Breast epithelium (tissue), 4 donors: ENCODE measurements at regions not wholly inside any gene's neighbourhood (a gene's known extent, or its start where the extent isn't known, plus 50 kb on each side); places are given as distances from the start of the nearest gene placed in this dataset.

ENCODE experiments used
- DNase-seq, 2 donors: peaks; one replicate each; pipeline ENCODE4 v3.0.0-alpha.2; 2019; ENCODE audit warnings: low spot score in 2 of 2
- H3K27ac ChIP-seq, 2 donors: fragments of 200-600 bp; sonication (generic) in 1 of 2; one replicate each; pipeline ENCODE4 v1.5.1; 2016 to 2019; ENCODE audit warnings: mild to moderate bottlenecking in 1 of 2
- H3K27me3 ChIP-seq, 2 donors: fragments of 200-600 bp; sonication (generic) in 1 of 2; one replicate each; pipeline versions ENCODE4 v1.5.1 to v1.6.0; 2017 to 2019; ENCODE audit warnings: control low read depth in 1 of 2, mild to moderate bottlenecking in 1 of 2
- H3K36me3 ChIP-seq: fragments of 200-600 bp; one replicate; pipeline ENCODE4 v1.5.1; 2019
- H3K4me1 ChIP-seq, 2 donors: fragments of 200-600 bp; sonication (generic); one replicate each; pipeline ENCODE4 v1.5.1; 2016 to 2019; ENCODE audit warnings: control low read depth in 1 of 2
- H3K4me3 ChIP-seq, 3 donors: fragments of 200-600 bp; sonication (generic); 1 replicate in 2 of 3; 2 replicates in 1 of 3; pipeline ENCODE4 v1.5.1; 2016 to 2019; ENCODE audit warnings: mild to moderate bottlenecking in 3 of 3, moderate library complexity in 2 of 3
- H3K9me3 ChIP-seq, 2 donors: fragments of 200-600 bp; sonication (generic) in 1 of 2; one replicate each; pipeline ENCODE4 v1.5.1; 2016 to 2019; ENCODE audit warnings: control low read depth in 1 of 2
- CTCF ChIP-seq, 3 donors: fragments of 450-650 bp; IDR thresholded peaks; one replicate each; pipeline ENCODE4 v1.5.1; 2016 to 2017; ENCODE audit warnings: antibody characterized with exemption in 3 of 3, mild to moderate bottlenecking in 3 of 3, moderate library complexity in 3 of 3
- POLR2A ChIP-seq: fragments of 450-650 bp; IDR thresholded peaks from one replicate; pipeline ENCODE4 v1.6.1; 2016; ENCODE audit warnings: antibody characterized with exemption, mild to moderate bottlenecking, moderate library complexity
- POLR2AphosphoS5 ChIP-seq, 3 donors: sonication (generic); formaldehyde crosslinking; IDR thresholded peaks; one replicate each; pipeline ENCODE4 v1.6.1; 2017; ENCODE audit warnings: antibody characterized with exemption in 3 of 3
- intact Hi-C: fragments of 100-400 bp; cut with DNase I; formaldehyde crosslinking; loops from one replicate; pipeline ENCODE4 v1.15.1; 2023; ENCODE audit warnings: low total_unique reads

DNA sequence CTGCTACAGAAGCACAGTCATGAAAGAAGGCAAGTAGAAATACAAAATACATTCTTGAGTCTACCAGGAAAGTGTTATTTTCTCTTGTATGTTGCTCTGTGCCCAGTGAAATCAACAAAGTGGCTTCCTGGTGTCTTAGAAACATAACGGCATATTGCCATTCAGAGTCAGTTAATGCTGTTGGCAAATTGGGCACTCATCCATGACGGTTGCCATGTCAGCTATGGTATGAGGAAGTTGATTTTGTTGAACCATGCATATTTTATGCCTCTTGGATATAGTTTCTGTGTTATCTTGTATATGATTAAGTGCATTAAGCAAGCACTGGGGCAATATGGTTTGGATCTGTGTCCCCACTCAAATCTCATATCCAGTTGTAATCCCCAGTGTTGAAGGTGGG, 153.1 kb upstream of the CXADR start:
- intact Hi-C loops: no loop called here
- no peaks in the 10 kb centered on the region for H3K9me3 ChIP-seq

GRCh38 chr21:17368748-17369363, 144.0 kb upstream of the CXADR start:
- H3K4me3 ChIP-seq: no peak overlapping the region
- no peaks in the 10 kb centered on the region for H3K4me1 ChIP-seq
- no peak for TF ChIP-seq POLR2AphosphoS5 (IDR thresholded peaks at IDR 0.05)
- TF ChIP-seq POLR2A: no peak
- TF ChIP-seq CTCF (IDR thresholded peaks at IDR 0.05): no peak
- no peaks in the 10 kb centered on the region for H3K36me3 ChIP-seq
- no peaks in the 10 kb centered on the region for H3K9me3 ChIP-seq
- intact Hi-C loops: no loop called here
- DNase-seq: no peak
- peak overlapping the region; percentile 25 to 61 for H3K27ac ChIP-seq
- H3K27me3 ChIP-seq: no peaks in the 10 kb centered on the region

More for the DNA sequence above, 153.1 kb upstream of the CXADR start:
- Histone ChIP-seq H3K4me1 (no peaks in the 10 kb centered on the region), H3K27ac (no peak overlapping the region), H3K36me3 (no peaks in the 10 kb centered on the region), H3K27me3 (no peaks in the 10 kb centered on the region), H3K4me3 (no peak overlapping the region)
- no peak for DNase-seq
- TF ChIP-seq CTCF (IDR thresholded peaks at IDR 0.05) (no peak), POLR2AphosphoS5 (IDR thresholded peaks at IDR 0.05) (no peak), POLR2A (no peak)

DNA sequence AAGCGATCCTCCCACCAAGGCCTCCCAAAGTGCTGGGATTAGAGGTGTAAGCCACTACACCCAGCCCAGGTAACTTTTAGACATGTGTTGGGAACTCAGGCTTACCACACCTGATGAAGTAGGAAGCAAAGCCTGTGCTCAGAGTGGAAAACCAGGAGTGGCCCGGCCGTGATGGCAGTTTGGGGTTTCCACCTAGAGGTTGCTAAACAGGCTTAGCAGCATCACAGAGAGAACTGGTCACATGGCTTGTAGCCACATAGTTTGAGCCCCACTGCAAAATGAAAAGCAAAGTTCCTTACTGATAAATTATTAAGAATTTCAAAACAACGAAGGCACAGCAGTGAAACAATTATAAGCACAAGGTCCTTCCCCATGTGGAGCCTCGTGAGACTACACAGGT, 142.6 kb upstream of the CXADR start:
- Histone ChIP-seq H3K4me3 (no peak overlapping the region), H3K36me3 (no peaks in the 10 kb centered on the region), H3K27ac (peak overlapping the region; percentile 56 to 64), H3K27me3 (no peaks in the 10 kb centered on the region), H3K4me1 (no peaks in the 10 kb centered on the region), H3K9me3 (no peaks in the 10 kb centered on the region)
- intact Hi-C loops: no loop called here
- DNase-seq: peak; percentile 60
- TF ChIP-seq POLR2A (no peak), CTCF (IDR thresholded peaks at IDR 0.05) (no peak), POLR2AphosphoS5 (IDR thresholded peaks at IDR 0.05) (peak in 1 of 3 donors; percentile 18)

- Histone ChIP-seq H3K27ac (peak overlapping the region; percentile 29 to 64), H3K4me3 (no peak overlapping the region), H3K27me3 (no peaks in the 10 kb centered on the region), H3K9me3 (no peaks in the 10 kb centered on the region), H3K4me1 (no peaks in the 10 kb centered on the region), H3K36me3 (no peaks in the 10 kb centered on the region)
- TF ChIP-seq CTCF (IDR thresholded peaks at IDR 0.05) (no peak), POLR2A (no peak), POLR2AphosphoS5 (IDR thresholded peaks at IDR 0.05) (no peak)
- DNase-seq: no peak
- intact Hi-C loops: no loop called here
These were observed 141.9 kb upstream of the CXADR start for GRCh38 chr21:17370916-17371315.

DNA sequence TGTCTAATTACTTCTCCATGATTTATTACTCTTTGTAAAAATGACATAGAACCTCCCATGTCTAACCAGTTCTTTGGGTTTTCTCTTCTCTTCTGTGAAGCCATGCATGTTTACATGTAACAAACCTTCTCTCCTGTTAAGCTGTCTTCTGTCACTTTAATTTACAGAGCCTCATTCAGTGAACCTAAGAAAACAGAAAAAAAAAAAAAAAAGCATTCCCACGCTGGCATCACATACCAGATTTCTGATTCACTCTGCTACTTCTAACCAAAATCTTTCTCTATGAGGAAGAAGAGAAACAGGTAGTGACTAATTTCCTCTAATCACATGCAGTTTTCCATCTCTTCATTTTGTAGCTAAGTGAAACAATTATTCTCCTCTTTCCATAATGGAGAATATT, 141.4 kb upstream of the CXADR start:
- TF ChIP-seq POLR2A (no peak), POLR2AphosphoS5 (IDR thresholded peaks at IDR 0.05) (no peak), CTCF (IDR thresholded peaks at IDR 0.05) (no peak)
- peak overlapping the region in 1 of 2 donors; percentile 29 for H3K27ac ChIP-seq
- no peaks in the 10 kb centered on the region for H3K4me1 ChIP-seq
- DNase-seq: no peak
- H3K4me3 ChIP-seq: no peak overlapping the region
- intact Hi-C loops: no loop called here
- H3K9me3 ChIP-seq: no peaks in the 10 kb centered on the region
- no peaks in the 10 kb centered on the region for H3K27me3 ChIP-seq
- H3K36me3 ChIP-seq: no peaks in the 10 kb centered on the region
